HG02798 (cell line): ENCODE measurements at regions not wholly inside any gene's neighbourhood (a gene's known extent, or its start where the extent isn't known, plus 50 kb on each side); places are given as distances from the start of the nearest gene placed in this dataset.

ENCODE experiments used
- ATAC-seq: cut with Tn5 transposase; IDR thresholded peaks from one replicate; pipeline ENCODE4 v1.9.1; 2021; ENCODE audit warnings: mild to moderate bottlenecking; ENCODE audit not compliant: unreplicated experiment, poor library complexity

DNA sequence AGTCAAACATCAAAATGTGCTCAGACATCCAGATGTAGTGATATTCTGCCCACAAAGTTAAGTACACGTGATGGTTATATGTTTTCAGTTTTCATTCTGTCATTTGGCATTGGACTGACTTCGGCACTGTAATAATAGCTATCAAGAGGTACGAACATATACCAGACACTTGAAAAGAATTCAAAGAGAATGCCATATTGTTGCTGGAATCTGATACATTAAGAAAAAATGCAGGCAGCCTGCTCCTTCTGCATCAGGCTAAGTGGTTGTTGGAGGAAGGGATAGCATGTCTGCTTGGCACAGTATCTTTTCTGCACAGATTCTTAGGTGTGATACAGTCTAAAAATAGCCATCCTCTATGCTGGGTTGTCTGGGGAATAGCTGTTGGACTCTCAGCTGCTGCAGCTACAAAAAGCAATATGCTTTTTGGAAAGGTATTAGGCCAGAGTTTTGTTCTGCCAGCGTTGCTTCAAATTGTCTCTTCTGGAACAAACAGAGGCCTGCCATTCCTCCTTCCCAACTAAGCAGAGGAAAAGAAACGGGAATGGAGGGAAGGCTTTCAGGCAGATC lies 892.6 kb downstream of the TBC1D22A start:
- ATAC-seq: no peak

DNA sequence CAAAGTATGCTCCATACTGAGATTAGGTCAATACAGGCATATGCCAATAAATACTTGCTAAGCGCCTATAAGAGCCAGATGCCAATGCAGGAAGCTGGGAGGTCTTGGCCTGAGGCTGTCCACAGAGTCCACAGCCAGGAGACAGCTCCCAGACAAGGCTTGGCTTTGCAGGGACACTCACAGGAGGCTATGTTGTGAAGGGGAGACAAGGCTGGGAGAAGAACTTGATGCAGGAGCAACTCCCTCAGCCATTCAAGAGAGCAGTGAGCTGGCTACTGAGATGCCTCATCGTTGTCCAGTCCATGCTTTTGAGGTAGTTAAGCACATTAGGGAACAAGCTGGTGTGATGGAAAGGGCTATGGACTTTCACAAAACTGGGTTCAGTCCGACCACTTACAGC lies 891.5 kb downstream of the TBC1D22A start:
- no peak for ATAC-seq

DNA sequence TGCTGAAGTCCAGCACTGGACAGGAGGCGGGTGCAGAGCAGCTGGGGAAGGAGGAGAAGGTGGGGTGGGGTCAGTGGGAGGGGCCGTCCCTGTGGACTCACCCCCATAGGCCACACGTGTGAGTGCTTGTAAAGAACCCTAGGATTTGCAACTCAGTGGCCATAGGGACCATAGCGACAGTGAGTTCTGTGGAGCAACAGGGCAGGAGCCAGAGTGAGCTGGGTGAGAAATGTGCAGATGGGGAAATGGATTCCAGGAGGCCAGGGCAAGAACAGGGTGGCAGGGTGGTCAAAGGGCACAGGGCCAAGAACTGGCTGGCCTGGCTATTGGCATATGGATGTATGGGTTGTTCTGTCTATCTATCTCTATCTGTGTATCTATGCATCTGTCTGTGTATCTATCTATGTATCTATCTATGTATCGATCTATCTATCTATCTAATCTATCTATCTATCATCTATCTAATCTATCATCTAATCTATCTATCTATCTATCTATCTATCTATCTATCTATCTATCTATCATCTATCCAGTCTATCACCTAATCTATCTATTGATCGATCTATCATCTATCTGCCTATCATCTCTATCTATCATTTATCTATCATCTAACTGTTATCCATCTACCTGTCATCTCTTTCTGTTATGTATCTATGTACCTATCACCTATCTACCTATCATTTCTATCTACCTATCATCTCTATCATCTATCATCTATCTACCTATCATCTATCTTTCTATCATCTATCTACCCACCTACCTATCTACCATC lies 889.0 kb downstream of the TBC1D22A start:
- no peak for ATAC-seq

DNA sequence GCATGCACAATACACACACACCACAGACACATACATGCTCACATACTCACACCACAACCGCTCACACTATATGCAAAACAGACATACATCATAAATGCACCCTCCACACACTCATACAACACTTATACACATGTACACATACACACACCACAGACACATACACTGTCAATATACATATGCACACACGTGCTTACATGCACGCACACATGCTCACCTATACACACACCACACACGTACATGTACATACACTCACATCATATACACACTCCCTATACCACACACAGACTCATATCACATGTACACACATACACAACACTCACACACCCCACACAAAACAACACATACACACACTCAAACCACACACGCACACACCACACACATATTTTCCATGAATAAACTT lies 885.3 kb downstream of the TBC1D22A start:
- ATAC-seq: no peak

DNA sequence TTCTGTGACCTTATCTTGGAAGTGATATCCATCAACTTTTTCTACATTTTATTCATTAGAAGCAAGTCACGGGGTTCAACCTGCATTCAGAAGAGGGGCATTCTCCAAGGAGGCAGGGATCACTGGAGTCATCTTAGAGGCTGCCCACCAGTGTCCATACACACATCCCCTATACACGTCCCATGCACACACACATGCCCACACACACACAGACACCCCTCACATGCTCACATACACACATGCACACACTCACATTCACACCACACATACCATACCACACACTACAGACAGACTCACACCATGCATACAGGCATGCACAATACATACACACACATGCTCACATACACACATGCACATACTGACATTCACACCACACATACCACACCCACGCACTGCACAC lies 884.7 kb downstream of the TBC1D22A start:
- no peak for ATAC-seq

DNA sequence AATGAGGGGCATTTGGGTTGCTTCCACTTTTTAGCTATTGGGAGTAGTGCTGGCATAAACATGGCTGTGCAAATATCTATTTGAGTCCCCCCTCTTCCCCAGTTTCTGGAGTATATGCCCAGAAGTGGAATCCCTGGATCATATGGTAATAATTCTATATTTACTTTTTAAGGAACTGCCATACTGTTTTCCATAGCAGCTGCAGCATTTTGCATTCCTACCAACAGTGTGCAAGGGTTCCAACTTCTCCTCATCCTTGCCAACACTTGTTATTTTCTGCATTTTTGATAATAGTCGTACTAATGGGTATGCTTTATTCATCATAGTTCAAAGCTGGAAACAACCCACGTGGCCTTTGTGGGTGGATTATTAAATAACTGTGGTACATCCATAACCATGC lies 883.5 kb downstream of the TBC1D22A start:
- no peak for ATAC-seq

DNA sequence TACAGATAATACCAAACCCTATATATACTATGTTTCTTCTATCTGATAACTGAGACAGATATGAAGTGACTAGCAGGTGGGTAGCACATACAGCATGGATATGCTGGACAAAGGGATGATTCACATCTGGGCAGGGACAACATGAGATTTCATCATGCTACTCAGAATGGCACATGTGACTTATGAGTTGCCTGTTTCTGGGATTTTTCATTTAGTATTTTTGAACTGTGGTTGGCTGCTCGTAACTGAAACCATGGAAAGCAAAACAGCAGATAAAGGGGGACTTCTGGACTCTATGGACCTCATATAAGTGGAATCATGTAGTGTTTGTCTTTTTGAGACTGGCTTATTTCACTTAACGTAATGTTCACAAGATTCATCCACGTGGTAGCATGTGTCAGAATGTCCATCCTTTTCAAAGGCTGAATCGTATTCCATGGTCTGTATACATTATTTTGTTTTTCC lies 883.0 kb downstream of the TBC1D22A start:
- ATAC-seq: no peak

DNA sequence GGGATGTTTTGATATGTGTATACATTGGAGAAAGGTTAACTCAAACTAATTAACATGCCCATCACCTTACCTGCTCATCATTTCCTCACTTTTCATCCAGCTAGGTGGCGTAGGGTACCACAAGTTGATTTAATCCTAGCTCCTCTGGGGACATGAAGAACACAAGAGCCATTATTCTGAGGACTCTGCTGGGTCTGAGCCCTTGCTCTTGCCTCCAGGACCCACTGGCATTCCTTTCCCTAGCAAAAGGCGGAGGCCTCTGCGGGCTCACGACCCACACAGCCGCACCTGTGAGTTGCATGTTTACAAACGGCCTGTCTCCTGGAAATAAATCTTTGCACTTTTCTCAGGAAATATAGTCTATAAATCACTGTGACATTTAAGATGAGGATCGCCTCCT lies 871.9 kb downstream of the TBC1D22A start:
- no peak for ATAC-seq

DNA sequence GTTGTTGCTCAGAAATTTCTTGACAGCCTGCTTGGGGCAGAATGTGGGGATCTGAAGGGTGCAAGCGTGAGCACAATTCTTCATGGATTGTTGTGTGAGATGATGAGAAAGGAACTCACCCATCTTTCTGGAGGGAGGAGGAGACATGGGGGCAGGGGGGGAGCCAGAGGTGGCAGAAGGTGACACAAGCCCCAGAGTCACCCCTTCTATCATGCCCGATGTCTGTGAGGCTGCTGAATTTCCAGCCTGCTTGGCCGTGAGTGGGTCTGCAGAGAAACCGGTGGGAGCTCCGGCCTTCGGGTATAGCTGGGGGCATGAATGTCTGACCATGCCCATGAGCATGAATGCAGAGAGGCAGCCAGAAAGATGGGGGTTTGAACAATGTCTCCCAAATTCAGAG lies 870.7 kb downstream of the TBC1D22A start:
- ATAC-seq: no peak

DNA sequence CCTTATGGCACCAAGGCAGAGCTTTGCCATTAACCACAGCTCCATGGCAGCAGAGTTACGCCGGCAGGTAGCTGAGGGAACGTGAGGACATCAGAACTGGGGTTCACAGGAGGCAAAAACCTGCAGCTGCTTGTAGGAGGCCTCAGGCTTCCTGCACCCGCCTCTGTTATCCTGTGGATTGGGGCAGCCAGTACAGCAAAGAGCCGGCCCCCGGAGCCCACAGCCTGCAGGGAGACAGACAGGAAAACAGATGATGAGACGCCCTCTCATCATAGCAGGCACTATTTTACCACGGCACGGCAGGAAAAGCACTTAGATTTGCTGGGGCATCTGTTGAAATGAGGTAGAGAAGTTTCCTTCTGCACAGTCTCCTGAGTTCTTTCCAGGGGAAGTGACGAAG lies 870.3 kb downstream of the TBC1D22A start:
- no peak for ATAC-seq

DNA sequence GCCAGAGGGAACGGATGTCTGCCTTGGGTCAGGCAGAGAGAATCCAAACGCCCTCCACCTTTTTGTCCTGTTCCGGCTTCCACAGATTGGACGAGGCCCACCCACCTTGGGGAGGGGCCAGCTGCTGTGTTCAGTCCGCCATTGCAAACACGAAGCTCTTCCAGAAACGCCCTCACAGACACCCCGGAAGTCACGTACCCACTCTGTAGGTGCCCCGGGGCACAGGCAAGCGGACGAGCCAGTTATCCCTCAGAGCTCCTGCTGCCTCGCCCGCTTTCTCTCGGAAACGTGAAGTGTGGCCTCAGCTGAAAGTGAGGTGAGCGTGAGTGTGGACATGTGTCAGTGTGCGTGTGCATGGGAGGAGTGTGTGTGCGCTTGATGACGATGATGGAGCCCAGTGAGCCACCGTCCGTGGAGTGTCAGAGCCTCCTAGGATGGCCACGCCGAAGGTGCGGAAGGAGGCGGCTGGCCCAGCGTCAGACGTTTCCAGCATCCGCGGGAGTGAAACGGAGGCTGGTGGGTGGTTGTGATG lies 869.2 kb downstream of the TBC1D22A start:
- no peak for ATAC-seq

DNA sequence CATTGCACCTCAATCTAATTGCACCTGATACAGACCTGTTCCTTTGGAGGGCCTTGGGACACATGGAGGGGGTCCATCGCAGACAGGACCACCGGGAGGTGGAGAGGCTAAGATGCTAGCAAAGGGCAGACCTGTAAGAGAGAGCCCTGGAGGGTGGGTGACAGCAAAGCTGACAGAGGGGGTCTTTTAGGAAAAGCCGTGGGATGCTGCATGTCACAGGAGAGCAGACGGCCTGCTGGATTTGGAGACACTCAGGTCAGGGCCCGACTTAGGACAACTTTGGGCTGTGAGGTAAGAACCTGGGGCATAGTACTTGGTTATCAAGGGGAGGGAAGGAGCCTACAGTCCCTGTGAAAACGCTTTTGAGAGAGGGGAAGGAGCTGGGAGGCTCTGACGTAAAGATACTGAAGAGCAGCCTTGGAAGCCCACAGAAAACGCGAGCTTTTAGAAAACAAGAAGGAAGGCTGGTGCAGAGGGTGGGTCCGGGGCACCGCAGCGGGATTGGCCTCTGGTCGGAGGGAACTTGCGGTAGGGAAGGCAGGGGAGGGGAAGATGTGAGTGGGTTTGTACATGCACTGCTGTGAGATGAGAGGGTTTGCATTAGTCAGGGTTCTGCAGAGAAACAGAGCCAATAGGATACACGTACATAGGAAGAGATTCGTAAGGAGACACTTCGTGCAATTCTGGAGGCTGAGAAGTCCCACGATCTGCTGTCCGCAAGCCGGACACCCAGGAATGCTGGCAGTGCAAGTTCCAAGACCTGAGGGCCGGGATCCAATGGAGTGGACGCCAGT lies 868.5 kb downstream of the TBC1D22A start:
- ATAC-seq: no peak

DNA sequence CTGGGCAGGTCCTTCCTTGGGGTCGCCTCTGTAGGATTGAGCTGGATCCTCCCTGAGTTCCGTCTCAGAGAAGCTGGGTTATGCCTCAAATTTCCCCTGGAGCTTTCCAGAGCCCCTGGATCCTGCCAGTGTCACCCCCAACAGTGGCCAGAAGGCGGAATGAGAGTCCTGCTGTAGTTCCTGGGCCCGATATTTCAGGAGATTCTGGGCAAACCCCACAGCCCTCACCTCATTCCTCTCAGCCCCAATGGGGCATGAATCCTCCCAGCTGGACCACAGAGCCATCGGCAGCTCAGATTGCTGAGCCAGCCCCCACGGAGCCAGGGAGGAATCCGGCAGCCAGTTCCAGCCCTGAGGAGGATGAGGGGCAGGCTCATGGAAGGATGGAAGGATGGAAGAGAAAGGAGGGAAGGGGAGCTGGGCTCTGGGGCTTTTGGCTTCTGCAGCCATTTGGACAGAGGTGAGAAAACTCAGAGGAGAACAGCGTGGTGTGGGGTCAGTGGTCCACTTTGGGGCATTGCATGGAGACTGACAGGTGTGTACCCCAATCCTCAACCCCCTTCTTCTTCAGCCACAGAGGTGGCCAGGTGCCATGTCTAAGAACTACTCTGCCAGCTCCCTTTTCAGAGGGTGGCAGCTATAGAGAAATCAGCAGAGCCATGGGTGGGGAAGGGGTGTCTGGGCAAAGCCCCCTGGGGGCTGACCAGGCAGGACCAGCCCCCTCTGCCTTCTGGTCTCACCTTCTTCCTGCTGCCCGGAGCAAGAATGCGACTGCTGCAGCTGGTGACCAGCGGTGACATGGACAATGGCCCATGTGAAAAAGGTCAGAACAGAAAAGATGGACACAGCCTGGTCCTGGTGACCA lies 867.6 kb downstream of the TBC1D22A start:
- ATAC-seq: no peak

DNA sequence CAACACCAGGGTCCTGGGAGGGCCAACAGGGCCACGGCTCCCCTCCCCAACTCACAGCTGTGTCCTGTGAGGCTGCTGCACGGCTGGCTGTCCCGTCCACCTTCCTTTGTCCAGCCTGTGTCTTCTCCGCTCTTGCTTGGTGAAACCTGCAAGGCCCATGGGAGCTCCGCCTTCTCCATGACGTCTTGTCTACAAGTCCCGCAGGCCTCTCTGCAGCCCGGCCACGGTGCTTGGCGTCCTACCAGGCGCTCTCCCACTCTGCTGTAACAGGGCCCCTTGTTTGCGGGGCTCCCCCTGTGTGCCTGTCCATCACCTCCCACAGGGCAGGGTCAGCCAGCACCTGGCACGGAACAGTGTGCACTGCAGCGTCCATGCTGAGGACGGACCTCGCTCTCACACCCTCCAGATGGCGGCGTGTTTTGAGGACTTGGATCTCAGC lies 866.8 kb downstream of the TBC1D22A start:
- ATAC-seq: no peak

DNA sequence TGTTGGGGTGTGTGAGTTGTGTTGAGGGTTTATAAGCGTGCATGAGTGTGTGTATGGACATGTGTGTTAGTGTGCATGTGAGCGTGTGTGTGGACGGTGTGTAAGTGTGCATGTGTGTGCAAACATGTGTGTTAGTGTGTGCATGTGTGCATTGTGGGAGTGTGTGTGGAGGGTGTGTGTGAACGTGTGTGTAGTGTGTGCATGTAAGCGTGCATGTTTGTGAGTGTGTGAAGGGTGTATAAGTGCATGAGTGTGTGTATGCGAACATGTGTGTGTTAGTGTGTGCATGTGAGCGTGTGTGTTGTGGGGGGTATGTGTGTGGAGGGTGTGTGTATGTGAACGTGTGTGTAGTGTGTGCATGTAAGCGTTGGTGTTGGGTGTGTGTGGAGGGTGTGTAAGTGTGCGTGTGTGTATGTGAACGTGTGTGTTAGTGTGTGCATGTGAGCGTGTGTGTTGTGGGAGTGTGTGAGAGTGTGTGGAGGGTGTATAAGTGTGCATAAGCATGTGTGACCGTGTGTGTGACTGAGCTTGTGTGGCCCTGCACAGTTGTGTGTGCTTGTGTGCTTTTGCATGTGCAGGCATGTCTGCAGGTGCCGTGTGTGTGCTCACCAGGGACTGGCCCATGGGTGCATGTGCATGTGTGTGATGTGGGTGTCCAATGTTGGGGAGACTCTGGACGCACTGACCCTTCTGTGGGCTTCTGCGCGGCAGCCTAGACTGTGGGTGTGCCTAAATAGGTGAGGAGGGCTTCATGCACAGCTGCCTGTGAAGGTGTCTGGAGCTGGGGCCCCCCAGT lies 866.2 kb downstream of the TBC1D22A start:
- ATAC-seq: no peak

DNA sequence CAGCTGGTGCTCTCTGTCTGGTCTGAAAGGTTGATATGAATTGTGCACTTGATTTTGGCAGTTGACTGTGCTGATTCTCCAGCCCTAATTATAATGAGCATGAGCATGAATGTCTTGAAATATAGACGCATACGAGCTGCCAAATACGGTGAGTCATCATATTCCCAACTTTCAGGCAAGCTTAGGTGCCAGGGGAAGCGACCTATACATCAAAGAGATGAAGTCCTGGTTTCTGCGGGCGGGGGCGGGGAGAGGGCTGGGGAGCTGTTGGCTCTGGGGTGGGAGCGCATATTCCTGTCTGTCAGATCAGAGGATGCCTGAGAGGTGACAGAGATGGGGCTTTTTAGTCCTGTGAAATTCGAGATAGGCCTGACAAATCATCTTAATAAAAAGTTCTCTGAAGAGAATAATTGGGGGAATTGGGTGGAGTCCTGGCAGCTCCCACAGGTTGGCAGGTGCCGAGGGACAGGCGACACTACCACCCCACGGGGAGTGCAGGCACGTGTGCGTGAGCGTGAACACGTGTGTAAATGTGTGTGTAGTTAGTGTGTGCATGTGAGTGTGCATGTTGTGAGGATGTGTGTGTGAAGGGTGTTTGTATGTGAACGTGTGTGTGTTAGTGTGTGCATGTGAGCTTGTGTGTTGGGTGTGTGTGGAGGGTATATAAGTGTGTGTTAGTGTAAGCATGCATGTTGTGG lies 865.3 kb downstream of the TBC1D22A start:
- ATAC-seq: no peak

DNA sequence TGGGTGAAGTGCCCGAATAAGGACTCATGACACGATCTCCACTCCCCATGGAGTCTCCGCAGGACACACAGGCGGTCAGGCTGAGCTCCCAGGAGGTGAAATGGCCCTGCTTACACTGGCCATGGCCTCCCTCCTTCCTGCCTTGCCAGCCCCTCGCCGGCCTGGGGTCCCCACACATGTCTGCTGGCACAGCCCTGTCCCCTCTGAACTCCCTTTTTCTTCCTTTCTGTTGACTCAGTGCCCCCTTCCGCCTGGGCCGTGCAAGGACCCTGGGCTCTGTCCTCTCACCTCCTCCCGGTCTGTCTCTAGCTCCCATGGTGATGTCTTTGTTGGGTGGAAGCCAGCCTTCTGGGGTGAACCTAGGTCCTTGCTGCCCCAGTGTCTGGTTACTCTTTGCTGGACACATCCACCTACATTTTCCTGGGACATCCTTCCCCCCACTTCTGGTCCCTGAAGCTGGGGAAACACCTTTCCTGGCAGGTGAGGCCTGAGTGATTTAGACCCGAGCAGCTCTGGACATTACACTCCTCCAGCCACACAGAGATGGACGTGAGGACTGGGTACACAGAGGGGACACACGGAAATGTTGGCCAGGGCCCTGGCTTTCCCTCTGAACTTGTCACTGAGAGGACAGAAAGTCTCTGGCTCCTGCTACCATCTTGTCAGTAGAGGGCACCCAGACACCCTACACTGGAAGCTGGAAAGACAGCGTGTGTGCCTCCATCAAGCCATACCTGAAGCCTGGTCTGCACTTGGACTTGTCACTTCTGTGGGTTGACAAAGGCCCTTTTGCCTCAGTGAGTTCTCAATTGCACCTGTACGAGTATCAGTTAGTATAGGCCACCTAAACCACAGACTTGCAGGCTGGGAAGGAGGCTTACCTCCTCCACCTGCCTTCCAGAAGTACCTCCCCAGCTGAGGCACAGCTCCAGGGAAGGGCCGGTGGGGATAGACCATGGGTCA lies 864.3 kb downstream of the TBC1D22A start:
- ATAC-seq: no peak
